Panc1 (cell line): ENCODE measurements at regions not wholly inside any gene's neighbourhood (a gene's known extent, or its start where the extent isn't known, plus 50 kb on each side); places are given as distances from the start of the nearest gene placed in this dataset.
A peak's percentile ranks its signal among the peaks of the same experiment; 100 is the strongest.

Experiments
- ATAC-seq: fragments of 200-7000 bp; cut with Tn5 transposase; 2 replicates; pipeline ENCODE4 v1.9.1; 2020; ENCODE audit warnings: mild to moderate bottlenecking, moderate library complexity
- BruUV-seq: library from RNA; stranded (reverse); fragments of 400-500 nt; replicated peaks from 2 replicates; lab custom pipeline; 2021; lab: Mats Ljungman, UMichigan
- CTCF ChIA-PET: fragments of 300-600 bp; sonication (Branson Sonifier 250); formaldehyde crosslinking; loops from one replicate; lab custom pipeline; 2022; ENCODE audit warnings: antibody characterized with exemption; lab: Charles Lee
- POLR2A ChIA-PET: fragments of 300-600 bp; sonication (Branson Sonifier 250); formaldehyde crosslinking; loops from one replicate; lab custom pipeline; 2022; ENCODE audit warnings: antibody characterized with exemption; lab: Charles Lee
- DNase-seq: peaks from one replicate; pipeline ENCODE4 v3.0.0-alpha.2; 2010; ENCODE audit warnings: low read depth, low spot score
- H3K27ac ChIP-seq: 2 replicates; pipeline ENCODE4 v1.5.1; 2011; ENCODE audit warnings: mild to moderate bottlenecking, low read length, inconsistent platforms
- H3K27me3 ChIP-seq: fragments of 200-500 bp; sonication (Bioruptor generic); 2 replicates; pipeline ENCODE4 v1.6.0; 2014; ENCODE audit warnings: low read length, inconsistent platforms; ENCODE audit not compliant: control insufficient read depth, insufficient read depth
- H3K36me3 ChIP-seq: fragments of 200-500 bp; sonication (Bioruptor generic); 2 replicates; pipeline ENCODE4 v1.5.1; 2014; ENCODE audit warnings: inconsistent platforms, mild to moderate bottlenecking, low read length, moderate library complexity; ENCODE audit not compliant: control insufficient read depth, insufficient read depth
- H3K4me1 ChIP-seq: 2 replicates; pipeline ENCODE4 v1.5.1; 2011; ENCODE audit warnings: inconsistent platforms, mild to moderate bottlenecking, low read length, moderate library complexity; ENCODE audit not compliant: control insufficient read depth, insufficient read depth
- H3K4me3 ChIP-seq, 2 experiments: 2 replicates each; pipeline ENCODE4 v1.5.1; 2011 to 2012; ENCODE audit warnings: low read depth in 2 of 2, low read length in 2 of 2, mild to moderate bottlenecking in 2 of 2, inconsistent platforms in 1 of 2, moderate library complexity in 1 of 2
- H3K9me3 ChIP-seq: fragments of 200-500 bp; sonication (Bioruptor generic); 2 replicates; pipeline ENCODE4 v1.5.1; 2014; ENCODE audit warnings: low read depth, mild to moderate bottlenecking, inconsistent platforms, low read length, moderate library complexity; ENCODE audit not compliant: control insufficient read depth, insufficient read depth
- POLR2AphosphoS5 ChIP-seq: IDR thresholded peaks from 2 replicates; pipeline ENCODE4 v1.6.1; 2012; ENCODE audit warnings: mild to moderate bottlenecking, low read depth, low read length, moderate library complexity
- SIN3A ChIP-seq: IDR thresholded peaks from 2 replicates; pipeline ENCODE4 v1.6.1; 2012; ENCODE audit warnings: low read depth, mild to moderate bottlenecking, low read length, moderate library complexity, borderline replicate concordance; ENCODE audit not compliant: insufficient read depth
- TCF7L2 ChIP-seq: IDR thresholded peaks from 2 replicates; pipeline ENCODE4 v1.6.1; 2011; ENCODE audit warnings: mild to moderate bottlenecking, low read depth, low read length, inconsistent platforms
- in situ Hi-C: cut with HindIII; loops from 2 replicates; pipeline ENCODE4 v1.10.0; 2016; ENCODE audit warnings: low sequenced_read_pairs, low pct_unique_long_range_greater_than_20kb
- intact Hi-C: fragments of 100-400 bp; cut with micrococcal nuclease; formaldehyde crosslinking; loops from one replicate; pipeline ENCODE4 v1.10.0; 2022; ENCODE audit not compliant: unreplicated experiment
- TF ChIP-seq, protein P1 (sequence below): fragments of 450-650 bp; IDR thresholded peaks from 2 replicates; pipeline ENCODE4 v1.5.1; 2017; ENCODE audit warnings: mild to moderate bottlenecking
- TF ChIP-seq, protein P2 (sequence below), 2 experiments: IDR thresholded peaks; 2 replicates each; pipeline ENCODE4 v1.6.1; 2011 to 2012; ENCODE audit warnings: low read depth in 2 of 2, control low read depth in 1 of 2, low read length in 1 of 2, mild to moderate bottlenecking in 1 of 2, moderate library complexity in 1 of 2; ENCODE audit not compliant: insufficient read depth in 1 of 2

DNA sequence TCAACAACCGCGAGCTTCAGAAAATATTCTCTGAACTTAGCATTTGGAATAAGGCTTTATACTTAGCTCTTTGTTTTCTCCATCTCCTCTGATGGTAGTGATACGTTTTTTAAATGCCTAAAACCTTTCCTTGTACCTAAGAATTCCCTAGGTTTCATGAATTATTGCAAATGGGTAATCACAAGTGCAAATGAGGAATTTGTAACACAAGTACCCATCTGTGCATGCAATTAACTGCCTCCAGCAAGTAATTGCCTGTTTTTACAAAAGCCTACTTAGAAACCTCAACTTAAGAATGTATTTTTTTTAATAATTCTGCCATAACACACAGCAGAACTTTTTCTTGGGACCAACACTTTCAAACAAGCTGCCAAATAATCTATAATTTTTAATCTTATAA, 149.2 kb downstream of the PHLDA1 start:
- H3K27me3 ChIP-seq: no peaks in the 10 kb centered on the region
- ATAC-seq: no peak
- BruUV-seq: no TSS peak
- ChIA-PET CTCF (no interaction called here), POLR2A (no interaction called here)
- peak overlapping the region; percentile 99 for H3K27ac ChIP-seq
- no peaks in the 10 kb centered on the region for H3K36me3 ChIP-seq
- peaks cover 30% of the 10 kb centered on the region for H3K4me1 ChIP-seq
- TF ChIP-seq, protein P1, sequence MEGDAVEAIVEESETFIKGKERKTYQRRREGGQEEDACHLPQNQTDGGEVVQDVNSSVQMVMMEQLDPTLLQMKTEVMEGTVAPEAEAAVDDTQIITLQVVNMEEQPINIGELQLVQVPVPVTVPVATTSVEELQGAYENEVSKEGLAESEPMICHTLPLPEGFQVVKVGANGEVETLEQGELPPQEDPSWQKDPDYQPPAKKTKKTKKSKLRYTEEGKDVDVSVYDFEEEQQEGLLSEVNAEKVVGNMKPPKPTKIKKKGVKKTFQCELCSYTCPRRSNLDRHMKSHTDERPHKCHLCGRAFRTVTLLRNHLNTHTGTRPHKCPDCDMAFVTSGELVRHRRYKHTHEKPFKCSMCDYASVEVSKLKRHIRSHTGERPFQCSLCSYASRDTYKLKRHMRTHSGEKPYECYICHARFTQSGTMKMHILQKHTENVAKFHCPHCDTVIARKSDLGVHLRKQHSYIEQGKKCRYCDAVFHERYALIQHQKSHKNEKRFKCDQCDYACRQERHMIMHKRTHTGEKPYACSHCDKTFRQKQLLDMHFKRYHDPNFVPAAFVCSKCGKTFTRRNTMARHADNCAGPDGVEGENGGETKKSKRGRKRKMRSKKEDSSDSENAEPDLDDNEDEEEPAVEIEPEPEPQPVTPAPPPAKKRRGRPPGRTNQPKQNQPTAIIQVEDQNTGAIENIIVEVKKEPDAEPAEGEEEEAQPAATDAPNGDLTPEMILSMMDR: no peak
- TF ChIP-seq TCF7L2 (no peak), POLR2AphosphoS5 (no peak), SIN3A (no peak)
- TF ChIP-seq, protein P2, sequence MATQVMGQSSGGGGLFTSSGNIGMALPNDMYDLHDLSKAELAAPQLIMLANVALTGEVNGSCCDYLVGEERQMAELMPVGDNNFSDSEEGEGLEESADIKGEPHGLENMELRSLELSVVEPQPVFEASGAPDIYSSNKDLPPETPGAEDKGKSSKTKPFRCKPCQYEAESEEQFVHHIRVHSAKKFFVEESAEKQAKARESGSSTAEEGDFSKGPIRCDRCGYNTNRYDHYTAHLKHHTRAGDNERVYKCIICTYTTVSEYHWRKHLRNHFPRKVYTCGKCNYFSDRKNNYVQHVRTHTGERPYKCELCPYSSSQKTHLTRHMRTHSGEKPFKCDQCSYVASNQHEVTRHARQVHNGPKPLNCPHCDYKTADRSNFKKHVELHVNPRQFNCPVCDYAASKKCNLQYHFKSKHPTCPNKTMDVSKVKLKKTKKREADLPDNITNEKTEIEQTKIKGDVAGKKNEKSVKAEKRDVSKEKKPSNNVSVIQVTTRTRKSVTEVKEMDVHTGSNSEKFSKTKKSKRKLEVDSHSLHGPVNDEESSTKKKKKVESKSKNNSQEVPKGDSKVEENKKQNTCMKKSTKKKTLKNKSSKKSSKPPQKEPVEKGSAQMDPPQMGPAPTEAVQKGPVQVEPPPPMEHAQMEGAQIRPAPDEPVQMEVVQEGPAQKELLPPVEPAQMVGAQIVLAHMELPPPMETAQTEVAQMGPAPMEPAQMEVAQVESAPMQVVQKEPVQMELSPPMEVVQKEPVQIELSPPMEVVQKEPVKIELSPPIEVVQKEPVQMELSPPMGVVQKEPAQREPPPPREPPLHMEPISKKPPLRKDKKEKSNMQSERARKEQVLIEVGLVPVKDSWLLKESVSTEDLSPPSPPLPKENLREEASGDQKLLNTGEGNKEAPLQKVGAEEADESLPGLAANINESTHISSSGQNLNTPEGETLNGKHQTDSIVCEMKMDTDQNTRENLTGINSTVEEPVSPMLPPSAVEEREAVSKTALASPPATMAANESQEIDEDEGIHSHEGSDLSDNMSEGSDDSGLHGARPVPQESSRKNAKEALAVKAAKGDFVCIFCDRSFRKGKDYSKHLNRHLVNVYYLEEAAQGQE (IDR thresholded peaks at IDR 0.05; ENCODE audit: insufficient read depth in 1 of 2, low read depth in 2 of 2, low read length in 1 of 2): no peak
- no peak overlapping the region for H3K4me3 ChIP-seq
- DNase-seq: no peak
- intact Hi-C loops: no loop called here
- in situ Hi-C loops: no loop called here
- H3K9me3 ChIP-seq: peaks cover 10% of the 10 kb centered on the region; the same call in 1 of the 2 replicates

DNA sequence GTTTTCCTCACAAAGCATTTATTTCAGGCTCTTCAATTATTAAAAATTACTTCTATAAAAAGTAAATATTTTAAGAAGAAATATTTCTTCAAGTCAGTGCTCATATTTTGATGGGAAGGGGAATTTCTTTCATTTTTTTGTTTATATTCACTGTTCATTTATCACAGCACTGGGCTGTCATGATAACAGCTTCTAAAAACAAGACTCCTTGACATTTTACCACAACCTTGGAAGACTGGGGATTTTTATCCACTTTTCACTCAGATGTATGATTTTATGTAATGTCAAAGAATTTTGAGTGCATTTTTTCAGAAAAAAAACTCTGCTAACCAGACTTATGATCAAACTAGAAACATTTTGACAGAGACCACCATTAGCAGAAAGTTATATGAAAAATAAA, 149.7 kb downstream of the PHLDA1 start:
- intact Hi-C loops: no loop called here
- ChIA-PET POLR2A (no interaction called here), CTCF (no interaction called here)
- Histone ChIP-seq H3K9me3 (peaks cover 10% of the 10 kb centered on the region; the same call in 1 of the 2 replicates), H3K27ac (peak overlapping the region; percentile 99), H3K36me3 (no peaks in the 10 kb centered on the region), H3K4me1 (peaks cover 35% of the 10 kb centered on the region), H3K27me3 (no peaks in the 10 kb centered on the region), H3K4me3 (no peak overlapping the region)
- no TSS peak for BruUV-seq
- in situ Hi-C loops: no loop called here
- TF ChIP-seq TCF7L2 (no peak), SIN3A (no peak), POLR2AphosphoS5 (no peak)
- TF ChIP-seq, protein P2 (IDR thresholded peaks at IDR 0.05; ENCODE audit: insufficient read depth in 1 of 2, low read depth in 2 of 2, low read length in 1 of 2): no peak
- TF ChIP-seq, protein P1: no peak
- ATAC-seq (no peak), DNase-seq (no peak)
